GM03348 (cell line): ENCODE measurements at regions not wholly inside any gene's neighbourhood (a gene's known extent, or its start where the extent isn't known, plus 50 kb on each side); places are given as distances from the start of the nearest gene placed in this dataset.

Experiments used
- DNase-seq: peaks from one replicate; pipeline ENCODE4 v3.0.0; 2012; ENCODE audit warnings: low spot score

- DNase-seq, result peak; percentile 26
Observed at GRCh38 chr1:67616394-67616985, 68.5 kb upstream of the GADD45A start.

DNA sequence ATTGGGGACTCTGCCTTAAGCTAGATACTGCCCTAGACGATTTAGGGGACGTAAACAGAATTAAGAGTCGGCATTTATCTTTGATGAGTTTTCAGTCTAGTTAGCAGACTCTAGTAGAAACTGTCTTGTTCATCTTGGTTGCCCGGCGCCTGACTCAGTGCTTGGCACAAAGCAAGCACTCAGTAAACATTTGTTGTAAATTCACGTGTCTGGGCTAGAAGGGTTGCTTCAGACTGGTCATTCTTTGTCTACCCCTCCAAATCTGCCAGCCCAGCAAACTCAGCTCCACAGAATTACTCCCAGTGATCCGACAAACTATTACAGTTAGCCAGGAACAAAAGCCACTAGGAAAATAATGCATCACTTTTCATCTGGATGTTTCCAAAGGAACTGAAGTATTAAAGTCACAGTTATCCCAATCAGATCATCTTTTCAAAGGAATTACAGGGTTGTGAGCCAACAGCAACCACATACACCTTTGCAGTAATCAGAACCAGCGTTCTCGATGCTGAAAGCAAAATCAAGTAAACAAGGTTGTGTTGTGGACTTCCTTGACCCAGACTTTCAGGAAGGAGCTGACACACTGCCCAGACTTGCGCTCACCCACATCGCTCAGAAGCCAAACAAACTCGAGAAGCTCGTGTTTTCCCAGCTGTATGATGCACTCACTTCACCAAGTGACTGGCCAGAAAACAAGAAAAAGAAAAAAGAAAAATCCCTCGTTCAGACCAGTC, 66.5 kb upstream of the GADD45A start:
- DNase-seq, result peak; percentile 81

DNA sequence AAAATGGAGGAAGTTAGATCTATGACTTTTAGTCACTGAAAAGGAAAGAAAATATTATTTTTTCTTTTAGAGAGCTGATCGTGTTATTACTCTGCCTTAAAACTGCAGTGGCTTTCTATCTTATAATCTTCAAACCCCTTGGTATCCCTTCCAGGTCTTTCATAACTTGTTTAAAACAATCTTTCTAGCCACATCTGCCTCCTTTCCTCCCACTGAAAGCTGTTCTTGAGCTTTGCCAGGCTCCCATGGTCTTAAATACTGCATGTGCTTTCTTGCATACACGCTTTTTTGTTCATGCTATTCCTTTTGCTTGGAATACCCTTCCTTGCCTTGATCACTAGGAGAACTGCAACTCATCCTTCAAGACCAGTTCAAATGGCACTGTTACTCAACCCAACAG, 65.9 kb upstream of the GADD45A start:
- DNase-seq, result no peak

GRCh38 chr1:67623906-67624305, 61.1 kb upstream of the GADD45A start:
- no peak for DNase-seq

DNA sequence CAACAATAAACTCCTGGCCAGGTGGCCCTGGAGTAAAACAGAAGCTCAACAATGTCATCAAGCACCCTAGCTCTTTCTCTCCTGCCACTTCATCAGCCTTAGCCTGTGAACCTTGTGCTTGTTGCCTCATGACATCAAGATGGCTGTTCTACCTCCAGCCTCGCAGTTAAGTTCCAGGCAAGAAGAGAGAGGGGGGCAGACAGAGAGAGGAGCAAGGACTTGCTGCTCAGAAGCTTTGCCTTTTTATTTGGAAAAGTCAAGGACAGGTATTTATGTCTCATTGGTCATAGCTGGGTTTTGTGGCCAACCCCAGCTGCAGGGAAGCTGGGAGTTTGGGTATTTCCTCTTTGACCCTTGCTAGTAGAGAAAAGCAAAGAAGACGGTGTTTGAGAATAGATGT, 60.3 kb upstream of the GADD45A start:
- DNase-seq, result no peak

DNA sequence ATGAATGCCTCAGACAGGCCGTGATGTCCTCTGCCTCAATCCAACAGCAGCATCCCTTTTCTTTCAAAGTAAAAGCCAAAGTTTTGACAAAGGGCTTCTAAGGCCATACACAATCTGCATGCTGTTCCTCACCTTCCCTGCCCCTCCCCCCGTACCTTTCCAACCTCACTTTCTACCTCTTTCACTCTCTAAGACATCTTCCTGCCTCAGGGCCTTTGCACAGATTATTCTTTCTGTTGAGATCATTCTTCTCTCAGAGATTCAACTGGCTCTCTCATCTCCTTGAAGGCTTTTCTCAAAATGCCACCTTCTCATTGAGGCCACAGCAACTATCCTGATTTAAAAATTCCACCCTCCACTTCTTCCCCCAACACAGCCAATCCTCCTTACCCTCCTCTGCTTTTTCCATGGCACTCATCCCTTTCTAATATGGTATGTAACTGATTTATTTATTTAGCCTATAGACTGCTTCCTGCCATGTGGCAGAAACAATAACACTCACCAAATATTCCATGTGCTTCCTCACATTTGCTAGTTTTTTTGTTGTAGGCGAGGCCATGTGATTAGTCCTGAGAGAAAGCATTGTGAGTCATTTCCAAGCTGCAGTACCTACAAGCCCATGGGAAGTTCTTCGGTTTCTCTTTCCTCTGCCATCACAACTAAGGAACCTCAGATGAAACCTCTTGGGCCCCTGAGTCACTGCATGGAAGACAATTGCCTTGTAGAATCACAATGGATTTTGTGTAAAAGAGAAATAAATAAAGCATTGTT, 58.7 kb upstream of the GADD45A start:
- DNase-seq, result no peak

DNA sequence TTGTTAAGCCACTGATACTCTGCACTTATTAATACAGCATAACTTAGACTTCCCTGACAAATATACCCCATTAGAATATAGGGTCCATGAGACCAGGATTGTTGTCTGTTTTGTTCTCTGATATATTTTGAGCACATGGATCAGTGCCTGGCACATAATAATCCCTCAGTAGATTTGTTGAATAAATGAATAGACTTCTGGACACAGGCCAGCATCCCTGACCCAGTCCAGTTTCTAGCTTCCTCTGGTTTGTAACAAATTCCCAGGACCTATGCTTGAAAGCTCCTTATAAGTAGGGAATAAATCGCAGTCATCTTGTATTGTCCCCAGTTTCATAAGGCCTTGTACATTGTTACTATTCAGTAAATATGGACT, 58.2 kb upstream of the GADD45A start:
- no peak for DNase-seq

DNA sequence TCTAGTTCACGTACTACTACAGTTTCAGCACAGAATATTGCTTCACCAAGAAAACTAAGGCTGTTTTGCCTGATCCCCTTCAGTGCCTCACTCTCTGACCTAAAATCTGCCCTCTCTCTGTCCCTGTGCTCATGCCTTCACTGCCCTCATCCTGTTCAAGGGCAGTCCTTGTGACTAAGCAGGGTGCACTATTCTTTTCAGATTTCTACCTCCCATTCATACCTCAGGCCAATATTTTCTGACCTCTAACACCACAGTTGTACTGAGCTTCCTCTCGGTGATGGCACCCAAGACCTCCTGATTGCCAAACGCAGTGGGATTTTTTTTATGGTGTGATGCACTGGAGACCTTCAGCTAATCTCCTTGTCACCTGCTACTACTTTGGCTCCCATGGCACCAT, 57.7 kb upstream of the GADD45A start:
- DNase-seq, result no peak

GRCh38 chr1:67627906-67628305, 57.1 kb upstream of the GADD45A start:
- DNase-seq, result no peak

DNA sequence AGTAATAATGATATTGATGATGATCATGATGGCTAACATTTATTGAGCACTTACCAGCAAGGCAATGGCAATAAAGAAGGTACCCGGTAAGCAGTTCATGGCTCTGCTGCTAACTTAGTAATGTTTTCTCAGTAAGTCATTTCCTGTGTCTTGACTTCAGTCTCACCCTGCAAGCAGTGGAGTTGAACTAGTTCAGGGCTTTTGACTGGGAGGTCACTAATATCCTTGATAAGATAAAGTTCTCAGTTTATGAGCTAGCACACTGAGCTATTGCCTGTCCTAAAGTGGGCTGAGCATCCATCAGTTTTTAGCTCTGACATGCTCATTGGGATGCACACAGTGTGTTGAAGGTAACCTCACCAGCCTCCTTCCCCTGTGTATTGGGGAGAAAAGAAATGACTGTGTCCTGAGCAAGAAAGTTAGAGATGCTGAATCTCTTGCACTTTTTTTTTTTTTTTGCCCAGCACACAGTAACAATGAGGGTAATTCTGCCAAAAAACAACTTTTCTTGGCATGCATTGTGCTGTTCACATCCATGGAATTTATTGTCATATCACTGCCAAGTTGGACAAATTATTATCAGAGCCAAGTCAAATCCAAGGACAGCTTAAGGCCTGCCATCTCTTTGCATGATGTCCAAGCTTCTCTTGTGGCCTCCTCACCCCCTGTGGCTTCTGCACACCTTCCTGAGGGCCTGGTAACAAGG, 55.5 kb upstream of the GADD45A start:
- DNase-seq, result peak; percentile 49

DNA sequence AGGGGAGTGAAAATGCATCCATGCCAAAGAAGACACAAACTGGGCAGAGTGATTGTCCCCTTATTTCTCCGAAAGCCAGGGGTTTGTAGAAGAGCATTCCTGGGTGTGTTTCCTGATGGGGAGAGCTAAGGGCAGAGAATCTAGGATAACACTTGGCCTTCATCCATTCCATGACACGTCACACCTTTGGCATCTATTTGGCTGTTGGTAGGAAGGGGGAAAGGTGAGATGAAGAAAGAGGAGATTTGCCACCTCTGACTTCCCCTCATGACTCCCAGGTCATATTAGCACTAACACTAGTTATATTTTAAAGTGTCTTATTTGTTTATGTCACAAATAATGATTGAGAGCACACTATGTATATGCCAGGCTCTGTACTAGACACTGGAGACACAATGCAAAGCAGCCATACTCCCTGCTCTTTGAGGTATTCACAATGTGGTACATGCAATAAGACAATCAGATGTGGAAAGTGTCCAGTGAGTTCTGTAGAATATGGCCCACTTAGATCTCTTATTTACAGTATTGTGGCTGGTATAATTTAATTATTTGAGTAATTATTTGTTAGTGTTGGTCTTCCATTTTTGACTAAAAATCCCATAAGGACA, 54.5 kb upstream of the GADD45A start:
- no peak for DNase-seq

- DNase-seq, result no peak
Observed at GRCh38 chr1:67632356-67632755, 52.6 kb upstream of the GADD45A start.

GRCh38 chr1:67632811-67633655, 52.0 kb upstream of the GADD45A start:
- DNase-seq, result no peak

GRCh38 chr1:67634396-67634935, 50.5 kb upstream of the GADD45A start:
- DNase-seq, result no peak

GRCh38 chr1:67635055-67635809, 49.8 kb upstream of the GADD45A start:
- DNase-seq, result no peak
